DOHH2 (cell line): ENCODE measurements at regions not wholly inside any gene's neighbourhood (a gene's known extent, or its start where the extent isn't known, plus 50 kb on each side); places are given as distances from the start of the nearest gene placed in this dataset.

Experiments used
- CTCF ChIP-seq: fragments of 200-600 bp; sonication (generic); IDR thresholded peaks from one replicate; pipeline ENCODE4 v1.5.1; 2014; ENCODE audit warnings: antibody characterized with exemption, mild to moderate bottlenecking, low read depth, low read length; ENCODE audit not compliant: poor library complexity, severe bottlenecking
- EZH2phosphoT487 ChIP-seq: fragments of 200-600 bp; sonication (generic); IDR thresholded peaks from 2 replicates; pipeline ENCODE4 v1.6.1; 2017; ENCODE audit warnings: borderline replicate concordance, mild to moderate bottlenecking, antibody characterized with exemption, low read length, moderate library complexity, mixed read lengths

GRCh38 chr18:75530566-75531211 lies 103.2 kb upstream of the SMIM21 start:
- TF ChIP-seq CTCF (no peak), EZH2phosphoT487 (no peak)
